Mesodermal cell (in vitro differentiated cells): ENCODE measurements at regions not wholly inside any gene's neighbourhood (a gene's known extent, or its start where the extent isn't known, plus 50 kb on each side); places are given as distances from the start of the nearest gene placed in this dataset.
"Not testable (repeated sequence)": the region's sequence is repeated elsewhere in the genome, so short reads cannot be mapped to it uniquely, and the experiment has no call there.

Experiments used
- H3K27ac ChIP-seq: 2 replicates; pipeline ENCODE4 v1.7.0; 2013; ENCODE audit warnings: mild to moderate bottlenecking, low read depth, low read length, moderate library complexity; ENCODE audit not compliant: severe bottlenecking
- H3K36me3 ChIP-seq: 2 replicates; pipeline ENCODE4 v1.7.1; 2013; ENCODE audit warnings: mild to moderate bottlenecking, low read length, moderate library complexity; ENCODE audit not compliant: control insufficient read depth, insufficient read depth
- H3K4me1 ChIP-seq: one replicate; pipeline ENCODE4 v1.7.1; 2013; ENCODE audit warnings: mild to moderate bottlenecking, low read length; ENCODE audit not compliant: insufficient read depth, control insufficient read depth, poor library complexity, severe bottlenecking
- H3K4me3 ChIP-seq: 2 replicates; pipeline ENCODE4 v1.7.0; 2013; ENCODE audit warnings: low read length, control low read depth, mild to moderate bottlenecking; ENCODE audit not compliant: insufficient read depth, poor library complexity, severe bottlenecking; ENCODE audit errors: extremely low read depth
- H3K9me3 ChIP-seq: 2 replicates; pipeline ENCODE4 v1.7.1; 2013; ENCODE audit warnings: mild to moderate bottlenecking, low read length, moderate library complexity; ENCODE audit not compliant: control insufficient read depth
- WGBS, 2 experiments: methylation state at CpG; one replicate each; pipeline ENCODE4 v1.1.5; 2013; ENCODE audit warnings: missing lambda C conversion rate in 2 of 2; ENCODE audit not compliant: insufficient coverage in 2 of 2; 5-methylcytosine and 5-hydroxymethylcytosine counted together

GRCh38 chr6:91083211-91083610, 496.3 kb upstream of the MAP3K7 start:
- WGBS, 2 experiments, result 45 to 71% methylated on average over 2 of the region's 5 CpGs

GRCh38 chr6:91082311-91082832, 495.5 kb upstream of the MAP3K7 start:
- H3K36me3 ChIP-seq, result no peaks in the 10 kb centered on the region
- H3K4me3 ChIP-seq, result no peak overlapping the region
- no peaks in the 10 kb centered on the region for H3K9me3 ChIP-seq
- H3K27ac ChIP-seq, result no peak overlapping the region
- peaks cover 26% of the 10 kb centered on the region for H3K4me1 ChIP-seq
- WGBS, 2 experiments, result 69 to 72% methylated on average over 2 to 3 of the region's 3 CpGs

More at GRCh38 chr6:91083211-91083610, 496.3 kb upstream of the MAP3K7 start:
- Histone ChIP-seq H3K9me3 (no peaks in the 10 kb centered on the region), H3K4me3 (no peak overlapping the region), H3K27ac (no peak overlapping the region), H3K36me3 (no peaks in the 10 kb centered on the region), H3K4me1 (peaks cover 26% of the 10 kb centered on the region)

- Histone ChIP-seq H3K4me1 (peaks cover 26% of the 10 kb centered on the region), H3K4me3 (no peak overlapping the region), H3K36me3 (no peaks in the 10 kb centered on the region), H3K9me3 (no peaks in the 10 kb centered on the region), H3K27ac (no peak overlapping the region)
- 10 to 18% methylated on average over 2 to 3 of the region's 6 CpGs for WGBS, 2 experiments
Measured at GRCh38 chr6:91081452-91082067, 494.7 kb upstream of the MAP3K7 start.

- H3K9me3 ChIP-seq, result no peaks in the 10 kb centered on the region
- H3K27ac ChIP-seq, result no peak overlapping the region
- peaks cover 27% of the 10 kb centered on the region for H3K4me1 ChIP-seq
- no peak overlapping the region for H3K4me3 ChIP-seq
- no peaks in the 10 kb centered on the region for H3K36me3 ChIP-seq
Measured at GRCh38 chr6:91080871-91081270, 494.0 kb upstream of the MAP3K7 start.

- Histone ChIP-seq H3K9me3 (no peaks in the 10 kb centered on the region), H3K4me3 (no peak overlapping the region), H3K4me1 (peaks cover 30% of the 10 kb centered on the region), H3K36me3 (no peaks in the 10 kb centered on the region), H3K27ac (no peak overlapping the region)
- 57 to 75% methylated on average over 3 of the region's 3 CpGs for WGBS, 2 experiments
Measured at GRCh38 chr6:91079969-91080368, 493.1 kb upstream of the MAP3K7 start.

- no peak overlapping the region for H3K4me3 ChIP-seq
Measured at GRCh38 chr6:91075244-91075976, 488.5 kb upstream of the MAP3K7 start.

GRCh38 chr6:91063362-91063761, 476.5 kb upstream of the MAP3K7 start:
- H3K4me3 ChIP-seq, result no peak overlapping the region
- no peaks in the 10 kb centered on the region for H3K9me3 ChIP-seq
- H3K36me3 ChIP-seq, result no peaks in the 10 kb centered on the region
- H3K4me1 ChIP-seq, result no peaks in the 10 kb centered on the region
- WGBS, 2 experiments, result no CpG with 5 or more reads among the region's 1 CpG
- no peak overlapping the region for H3K27ac ChIP-seq

More at GRCh38 chr6:91075244-91075976, 488.5 kb upstream of the MAP3K7 start:
- peak overlapping the region; percentile 43 for H3K27ac ChIP-seq
- no peaks in the 10 kb centered on the region for H3K36me3 ChIP-seq
- 73 to 84% methylated on average over 2 of the region's 5 CpGs for WGBS, 2 experiments
- H3K9me3 ChIP-seq, result no peaks in the 10 kb centered on the region
- peaks cover 11% of the 10 kb centered on the region for H3K4me1 ChIP-seq

- no peak overlapping the region for H3K27ac ChIP-seq
- no peak overlapping the region for H3K4me3 ChIP-seq
- no CpG with 5 or more reads among the region's 1 CpG for WGBS, 2 experiments
- H3K4me1 ChIP-seq, result no peaks in the 10 kb centered on the region
- peaks cover 12% of the 10 kb centered on the region for H3K9me3 ChIP-seq
- no peaks in the 10 kb centered on the region for H3K36me3 ChIP-seq
Measured at GRCh38 chr6:91057689-91058088, 470.8 kb upstream of the MAP3K7 start.

- H3K9me3 ChIP-seq, result peaks cover 12% of the 10 kb centered on the region
- no CpG with 5 or more reads among the region's 1 CpG for WGBS, 2 experiments
- H3K27ac ChIP-seq, result no peak overlapping the region
- H3K36me3 ChIP-seq, result no peaks in the 10 kb centered on the region
- no peaks in the 10 kb centered on the region for H3K4me1 ChIP-seq
- H3K4me3 ChIP-seq, result no peak overlapping the region
Measured at GRCh38 chr6:91055959-91056358, 469.1 kb upstream of the MAP3K7 start.

GRCh38 chr6:91052473-91053450, 465.9 kb upstream of the MAP3K7 start:
- H3K9me3 ChIP-seq, result peaks cover 12% of the 10 kb centered on the region
- WGBS, 2 experiments, result 92 to 96% methylated on average over 16 to 26 of the region's 33 CpGs
- H3K36me3 ChIP-seq, H3K27ac ChIP-seq, H3K4me1 ChIP-seq, H3K4me3 ChIP-seq: not testable (repeated sequence)
